Right cardiac atrium (tissue), 5 donors: ENCODE measurements at regions not wholly inside any gene's neighbourhood (a gene's known extent, or its start where the extent isn't known, plus 50 kb on each side); places are given as distances from the start of the nearest gene placed in this dataset.

Experiments
- ATAC-seq, 2 donors: fragments of 200-7000 bp; cut with Tn5 transposase; one replicate each; pipeline versions ENCODE4 v1.8.0 to v1.9.1; 2020; ENCODE audit warnings: moderate library complexity in 2 of 2, mild to moderate bottlenecking in 1 of 2
- DNase-seq, 3 donors: peaks; one replicate each; pipeline ENCODE4 v3.0.0-alpha.2; 2020
- H3K27ac ChIP-seq: one replicate; pipeline ENCODE4 v1.5.1; 2013; ENCODE audit warnings: mild to moderate bottlenecking, low read length, control low read depth, moderate library complexity
- H3K27me3 ChIP-seq: one replicate; pipeline ENCODE4 v1.6.1; 2013; ENCODE audit not compliant: control insufficient read depth, insufficient read depth
- H3K4me1 ChIP-seq: one replicate; pipeline ENCODE4 v1.6.1; 2013; ENCODE audit warnings: low read length; ENCODE audit not compliant: control insufficient read depth, insufficient read depth
- H3K4me3 ChIP-seq: one replicate; pipeline ENCODE4 v1.5.1; 2013; ENCODE audit warnings: low read length, control low read depth
- H3K9me3 ChIP-seq: one replicate; pipeline ENCODE4 v1.6.1; 2013; ENCODE audit warnings: low read length; ENCODE audit not compliant: control insufficient read depth
- WGBS: extraction: QIAGEN DNeasy Blood & Tissue Kit; methylation state at CpG from one replicate; pipeline ENCODE4 v1.1.7; 2013; 5-methylcytosine and 5-hydroxymethylcytosine counted together
- intact Hi-C, 4 donors: fragments of 100-400 bp; cut with DNase I; formaldehyde crosslinking; loops; one replicate each; pipeline versions ENCODE4 v1.11.0 to v1.14.0; 2022 to 2023
- donor health status: healthy with polysubstance abuse.
- donor health status: DM: no; HTN: yes; CAD: no.
- donor health status: DM: no; HTN: no; CAD: no.
- donor health status: DM: no; HTN: yes; CAD: no; lungs with severe emphysema.
- donor health status: DM: yes; HTN: yes; CAD: no.

DNA sequence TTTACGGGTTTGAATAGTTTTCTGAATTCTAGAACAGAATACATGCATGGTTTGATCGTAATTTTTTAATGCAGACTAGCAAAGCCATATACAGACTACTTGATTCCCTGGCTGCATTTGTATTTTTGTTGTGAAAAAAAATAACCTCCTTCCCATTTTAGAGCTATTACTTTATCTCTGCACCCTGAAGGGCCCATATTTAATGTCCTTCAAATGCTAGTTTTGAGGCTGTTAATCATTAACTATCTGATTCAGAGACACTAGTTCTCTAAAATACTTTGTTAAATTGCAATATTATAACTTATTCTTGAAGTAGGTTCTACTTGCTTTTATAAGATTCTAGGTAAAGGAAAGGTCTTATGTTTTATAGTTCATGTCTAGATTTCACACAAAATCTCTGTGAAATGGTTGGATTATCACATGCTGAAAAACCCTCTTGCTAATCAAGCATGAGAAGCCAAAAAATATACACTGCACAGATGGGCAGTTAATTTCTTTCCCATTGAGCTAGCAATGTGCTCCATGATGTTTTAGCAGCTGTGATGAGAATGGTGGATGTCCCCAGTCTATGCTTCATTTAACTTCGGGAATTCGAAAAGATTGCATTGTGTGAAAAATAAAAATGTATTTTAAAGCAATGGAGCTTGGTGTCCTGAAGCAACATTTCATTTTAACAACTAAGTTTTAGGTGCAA, 634.0 kb upstream of the BCHE start:
- ATAC-seq (no peak), DNase-seq (no peak)
- intact Hi-C loops, result no loop called here
- no peak overlapping the region for H3K27ac ChIP-seq
- H3K4me1 ChIP-seq, result no peaks in the 10 kb centered on the region
- H3K4me3 ChIP-seq, result no peak overlapping the region
- no peaks in the 10 kb centered on the region for H3K9me3 ChIP-seq
- 82% methylated on average over 4 of the region's 4 CpGs for WGBS
- H3K27me3 ChIP-seq, result no peaks in the 10 kb centered on the region

DNA sequence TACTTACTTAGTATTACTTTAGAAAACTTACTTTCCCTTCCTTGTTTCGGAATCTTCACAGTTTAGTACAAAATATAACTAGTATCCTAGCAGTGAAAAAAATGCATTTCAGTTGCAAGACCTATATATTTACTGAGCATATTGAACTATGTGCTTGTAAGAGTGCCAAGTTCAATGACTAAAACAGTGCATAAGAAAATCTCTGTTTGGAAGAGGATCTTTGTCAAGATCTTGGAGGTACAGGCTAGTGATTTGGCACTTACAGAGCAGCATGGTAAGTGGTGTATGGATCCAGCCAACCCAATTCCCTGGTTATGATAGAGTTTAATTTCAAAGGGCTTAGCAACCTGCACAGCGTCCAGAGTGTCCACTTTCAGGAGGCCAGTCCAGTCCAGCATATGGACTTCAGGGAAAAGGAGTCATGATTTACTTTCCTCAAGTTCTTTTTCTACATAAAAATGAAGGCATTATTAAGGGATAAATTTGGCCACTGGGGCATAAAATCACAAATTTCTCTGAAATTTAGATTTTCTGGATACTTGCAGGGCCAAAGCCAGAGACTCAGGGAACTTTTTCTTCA, 625.8 kb upstream of the BCHE start:
- H3K9me3 ChIP-seq, result no peaks in the 10 kb centered on the region
- H3K27me3 ChIP-seq, result no peaks in the 10 kb centered on the region
- ATAC-seq, result no peak
- intact Hi-C loops, result no loop called here
- H3K4me1 ChIP-seq, result no peaks in the 10 kb centered on the region
- 74% methylated on average over 2 of the region's 2 CpGs for WGBS
- H3K4me3 ChIP-seq, result no peak overlapping the region
- DNase-seq, result no peak
- H3K27ac ChIP-seq, result no peak overlapping the region

DNA sequence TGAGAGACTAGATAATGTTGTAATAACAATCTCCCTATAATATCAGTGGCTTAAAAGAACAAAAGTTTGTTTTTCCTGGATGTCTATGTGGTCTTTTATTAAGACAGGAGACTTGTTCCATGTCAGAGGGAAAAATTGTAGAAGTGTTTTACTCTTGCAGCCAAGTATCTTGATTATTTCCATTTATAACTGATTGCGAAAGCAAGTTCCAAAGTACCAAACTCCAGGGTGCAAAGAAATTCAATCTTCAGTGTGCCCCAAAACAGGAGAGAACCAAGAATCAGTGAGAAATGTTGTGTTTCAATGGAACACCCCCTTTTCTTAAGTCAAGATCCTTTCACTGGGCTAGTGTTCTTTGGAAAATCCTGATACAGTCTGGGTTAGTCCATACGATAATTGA, 624.4 kb upstream of the BCHE start:
- 67% methylated on average over 2 of the region's 2 CpGs for WGBS
- Histone ChIP-seq H3K4me3 (no peak overlapping the region), H3K4me1 (no peaks in the 10 kb centered on the region), H3K27me3 (no peaks in the 10 kb centered on the region), H3K27ac (no peak overlapping the region), H3K9me3 (no peaks in the 10 kb centered on the region)
- intact Hi-C loops, result no loop called here
- ATAC-seq, result no peak
- DNase-seq, result no peak

DNA sequence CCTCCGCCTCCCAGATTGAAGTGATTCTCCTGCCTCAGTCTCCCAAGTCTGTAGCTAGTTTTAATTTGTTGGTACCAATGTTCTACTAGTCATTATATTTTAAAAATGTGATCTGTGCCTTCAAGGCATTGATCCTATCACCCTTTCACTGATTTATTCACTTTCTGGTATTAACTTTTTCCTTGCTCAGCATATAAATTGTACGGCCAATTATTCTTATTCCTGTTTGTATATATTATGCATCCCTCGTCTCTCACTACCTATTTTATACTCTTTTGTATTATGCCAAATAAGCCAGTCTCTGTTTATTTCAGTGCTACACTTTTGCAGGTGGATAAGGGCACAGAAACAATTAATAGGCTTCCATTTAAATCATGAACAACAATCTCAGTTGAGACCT, 620.2 kb upstream of the BCHE start:
- 86% methylated on average over 3 of the region's 3 CpGs for WGBS
- no peaks in the 10 kb centered on the region for H3K4me1 ChIP-seq
- no peaks in the 10 kb centered on the region for H3K27me3 ChIP-seq
- DNase-seq (no peak), ATAC-seq (no peak)
- intact Hi-C loops, result no loop called here
- no peak overlapping the region for H3K4me3 ChIP-seq
- no peaks in the 10 kb centered on the region for H3K9me3 ChIP-seq
- no peak overlapping the region for H3K27ac ChIP-seq

DNA sequence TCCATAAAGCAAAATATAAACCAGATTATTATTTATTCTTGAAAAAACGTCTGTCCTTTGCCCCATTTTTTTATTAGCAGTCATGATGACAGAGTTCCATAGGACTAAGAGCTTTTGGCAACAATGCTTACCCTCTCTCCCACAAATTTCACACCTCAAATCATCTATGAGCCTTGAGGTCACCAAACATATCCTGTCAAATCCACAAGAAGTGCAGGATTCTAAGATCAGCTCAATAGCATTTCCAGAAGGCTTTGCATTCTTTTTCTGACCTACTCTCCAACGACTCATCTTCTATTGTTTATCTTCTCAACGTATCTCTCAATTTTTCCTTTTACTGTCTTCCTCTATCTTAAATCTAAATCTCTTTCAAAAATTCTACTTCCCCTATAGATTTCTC, 619.1 kb upstream of the BCHE start:
- H3K27ac ChIP-seq, result no peak overlapping the region
- H3K9me3 ChIP-seq, result no peaks in the 10 kb centered on the region
- no peaks in the 10 kb centered on the region for H3K4me1 ChIP-seq
- no peaks in the 10 kb centered on the region for H3K27me3 ChIP-seq
- no peak overlapping the region for H3K4me3 ChIP-seq
- DNase-seq (no peak), ATAC-seq (no peak)
- 55% methylated on average over 3 of the region's 3 CpGs for WGBS
- intact Hi-C loops, result no loop called here

DNA sequence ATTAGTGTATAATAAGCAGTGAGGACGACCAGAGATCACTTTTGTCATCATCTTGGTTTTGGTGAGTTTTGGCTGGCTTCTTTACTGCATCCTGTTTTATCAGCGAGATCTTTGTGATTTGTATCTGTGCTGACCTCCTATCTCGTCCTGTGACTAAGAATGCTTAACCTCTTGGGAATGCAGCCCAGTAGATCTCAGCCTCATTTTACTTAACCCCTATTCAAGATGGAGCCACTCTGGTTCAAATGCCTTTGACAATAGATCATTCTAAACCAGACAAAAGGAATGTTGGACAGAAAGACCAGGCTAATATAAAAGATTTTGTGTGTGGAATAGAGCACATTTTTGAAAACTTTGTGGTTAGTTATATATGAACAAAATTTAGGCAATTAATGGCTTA, 618.5 kb upstream of the BCHE start:
- intact Hi-C loops, result no loop called here
- H3K4me3 ChIP-seq, result no peak overlapping the region
- DNase-seq, result no peak
- H3K9me3 ChIP-seq, result no peaks in the 10 kb centered on the region
- H3K27ac ChIP-seq, result no peak overlapping the region
- no peaks in the 10 kb centered on the region for H3K4me1 ChIP-seq
- WGBS, result 45% methylated on average over 3 of the region's 3 CpGs
- ATAC-seq, result no peak
- H3K27me3 ChIP-seq, result no peaks in the 10 kb centered on the region

DNA sequence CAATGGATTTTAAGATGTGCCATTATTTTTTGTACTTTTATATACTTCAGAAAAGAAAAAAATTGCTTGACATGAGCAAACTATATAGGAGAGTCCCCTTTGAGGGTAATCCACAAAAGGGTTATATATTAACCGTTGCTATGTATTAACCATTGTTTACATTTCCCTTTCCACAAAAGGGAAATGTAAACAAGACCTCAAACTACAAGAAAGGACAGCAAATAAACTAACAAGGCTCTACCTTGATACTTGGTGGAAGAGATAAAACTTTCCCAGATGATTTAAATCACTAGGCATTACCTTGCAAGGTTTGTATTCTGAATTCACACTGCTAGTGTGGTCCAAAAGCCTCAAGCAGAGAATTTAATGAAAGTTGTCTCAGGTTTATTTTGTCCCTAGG, 616.3 kb upstream of the BCHE start:
- H3K4me3 ChIP-seq, result no peak overlapping the region
- no peaks in the 10 kb centered on the region for H3K27me3 ChIP-seq
- intact Hi-C loops, result no loop called here
- no peaks in the 10 kb centered on the region for H3K9me3 ChIP-seq
- H3K27ac ChIP-seq, result no peak overlapping the region
- WGBS, result 69% methylated on average over 1 of the region's 1 CpG
- no peaks in the 10 kb centered on the region for H3K4me1 ChIP-seq
- ATAC-seq (no peak), DNase-seq (no peak)

DNA sequence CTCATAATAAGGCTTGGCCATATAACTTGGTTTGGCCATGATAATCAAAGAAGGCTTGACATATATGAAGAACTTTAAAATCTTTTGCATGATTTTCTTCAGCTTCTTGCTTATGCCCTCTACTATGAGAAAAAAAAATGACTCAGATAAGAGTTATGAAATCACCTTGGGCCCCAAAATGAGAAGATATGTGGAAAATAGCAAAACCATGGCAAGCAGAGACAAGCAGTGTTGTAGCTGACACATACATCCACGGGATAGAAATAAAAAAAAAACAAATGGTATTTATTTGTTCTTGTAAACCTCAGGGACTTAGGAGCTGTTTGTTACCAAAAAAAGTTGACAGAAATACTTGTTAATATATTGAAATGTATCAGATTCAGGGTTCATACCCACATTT, 614.8 kb upstream of the BCHE start:
- Histone ChIP-seq H3K27me3 (no peaks in the 10 kb centered on the region), H3K4me1 (no peaks in the 10 kb centered on the region), H3K9me3 (no peaks in the 10 kb centered on the region), H3K4me3 (no peak overlapping the region), H3K27ac (no peak overlapping the region)
- no peak for DNase-seq
- WGBS, result 74% methylated on average over 1 of the region's 1 CpG
- no peak for ATAC-seq
- intact Hi-C loops, result no loop called here

DNA sequence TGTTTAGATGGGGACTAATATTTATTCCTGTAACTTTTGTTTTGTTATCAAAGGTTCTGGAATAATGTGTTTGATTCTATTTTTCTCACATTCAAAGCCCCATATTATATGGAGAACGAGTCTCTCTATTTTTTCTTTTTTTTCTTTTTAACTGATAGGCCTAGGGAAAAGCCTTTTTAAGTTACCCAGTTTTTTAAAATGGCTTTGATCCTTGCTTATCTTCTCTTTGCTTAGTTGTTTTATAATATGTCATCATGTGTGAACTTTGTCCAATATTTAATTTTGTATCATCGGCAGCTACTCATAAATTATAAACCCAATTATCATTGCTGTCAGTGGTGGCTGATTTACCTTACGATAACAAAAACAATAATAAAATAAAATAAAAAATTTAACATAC, 610.3 kb upstream of the BCHE start:
- WGBS, result 68% methylated on average over 3 of the region's 3 CpGs
- DNase-seq, result no peak
- Histone ChIP-seq H3K27ac (no peak overlapping the region), H3K27me3 (no peaks in the 10 kb centered on the region), H3K4me1 (no peaks in the 10 kb centered on the region), H3K4me3 (no peak overlapping the region), H3K9me3 (no peaks in the 10 kb centered on the region)
- ATAC-seq, result no peak
- intact Hi-C loops, result no loop called here

DNA sequence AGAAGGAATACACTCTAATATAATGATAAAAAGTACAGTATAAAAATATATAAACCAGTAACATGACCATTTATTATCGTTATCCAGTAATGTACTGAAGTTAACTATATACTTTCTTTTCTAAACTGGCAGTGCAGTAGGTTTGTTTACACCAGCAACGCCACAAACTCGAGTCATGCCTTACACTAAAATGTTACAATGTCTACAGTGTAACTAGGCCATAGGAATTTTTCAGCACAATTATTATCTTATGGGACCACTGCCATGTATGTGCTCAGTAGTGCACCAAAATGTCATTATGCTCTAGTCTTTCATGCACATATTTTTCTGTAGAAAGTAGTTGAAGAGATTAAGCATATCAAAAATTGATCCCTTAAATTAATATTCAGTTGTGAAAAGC, 609.8 kb upstream of the BCHE start:
- no peak for DNase-seq
- no peaks in the 10 kb centered on the region for H3K27me3 ChIP-seq
- 51% methylated on average over 3 of the region's 3 CpGs for WGBS
- no peak overlapping the region for H3K27ac ChIP-seq
- intact Hi-C loops, result no loop called here
- no peaks in the 10 kb centered on the region for H3K9me3 ChIP-seq
- H3K4me1 ChIP-seq, result no peaks in the 10 kb centered on the region
- H3K4me3 ChIP-seq, result no peak overlapping the region
- ATAC-seq, result no peak

DNA sequence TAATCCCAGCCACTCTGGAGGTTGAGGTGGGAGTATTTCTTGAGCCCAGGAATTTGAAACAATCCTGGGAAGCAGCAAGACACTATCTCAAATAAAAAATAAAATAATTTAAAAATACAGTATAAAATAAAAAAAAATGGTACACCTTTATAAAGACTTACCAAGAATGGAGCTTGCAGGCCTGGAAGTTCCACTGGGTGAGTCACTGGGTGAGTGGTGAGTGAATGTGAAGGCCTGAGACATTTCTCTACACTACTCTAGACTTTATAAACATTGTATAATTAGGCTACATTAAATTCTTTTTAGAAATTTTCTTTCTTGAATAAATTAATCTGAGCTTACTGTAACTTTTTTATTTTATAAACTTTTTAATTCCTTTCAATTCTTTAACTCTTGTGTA, 609.1 kb upstream of the BCHE start:
- no peak overlapping the region for H3K27ac ChIP-seq
- no peaks in the 10 kb centered on the region for H3K9me3 ChIP-seq
- ATAC-seq (no peak), DNase-seq (no peak)
- H3K4me1 ChIP-seq, result no peaks in the 10 kb centered on the region
- H3K27me3 ChIP-seq, result no peaks in the 10 kb centered on the region
- no peak overlapping the region for H3K4me3 ChIP-seq
- intact Hi-C loops, result no loop called here

DNA sequence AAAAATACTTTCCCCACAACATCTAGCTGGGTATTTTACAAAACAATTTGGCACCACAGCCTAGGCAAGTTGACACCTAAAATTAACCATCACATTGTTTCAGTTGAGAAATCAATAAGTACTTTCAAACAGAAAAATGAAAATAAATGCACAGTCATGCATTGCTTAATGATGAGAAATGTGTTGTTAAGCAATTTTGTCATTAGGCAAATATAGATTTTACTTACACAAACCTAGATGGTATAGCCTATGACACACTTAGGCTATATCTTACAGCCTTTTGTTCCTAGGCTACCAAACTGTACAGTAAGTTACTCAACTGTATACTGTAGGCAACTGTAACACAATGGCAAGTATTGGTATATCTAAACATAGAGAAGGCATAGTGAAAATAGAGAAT, 608.6 kb upstream of the BCHE start:
- Histone ChIP-seq H3K4me1 (no peaks in the 10 kb centered on the region), H3K27me3 (no peaks in the 10 kb centered on the region), H3K9me3 (no peaks in the 10 kb centered on the region), H3K4me3 (no peak overlapping the region), H3K27ac (no peak overlapping the region)
- DNase-seq (no peak), ATAC-seq (no peak)
- intact Hi-C loops, result no loop called here
